GM21515 (cell line): ENCODE measurements at regions not wholly inside any gene's neighbourhood (a gene's known extent, or its start where the extent isn't known, plus 50 kb on each side); places are given as distances from the start of the nearest gene placed in this dataset.
"Not testable (repeated sequence)": the region's sequence is repeated elsewhere in the genome, so short reads cannot be mapped to it uniquely, and the experiment has no call there.

ENCODE experiments used
- ATAC-seq: cut with Tn5 transposase; IDR thresholded peaks from one replicate; pipeline ENCODE4 v1.9.1; 2021; ENCODE audit not compliant: unreplicated experiment

- no peak for ATAC-seq
These were observed 67.6 kb upstream of the NFE2L3 start for GRCh38 chr7:26084418-26084817.

- ATAC-seq, result no peak
These were observed 66.2 kb upstream of the NFE2L3 start for GRCh38 chr7:26085771-26086170.

GRCh38 chr7:26087321-26088091 lies 64.5 kb upstream of the NFE2L3 start:
- no peak for ATAC-seq

GRCh38 chr7:26089469-26089868 lies 62.5 kb upstream of the NFE2L3 start:
- ATAC-seq, result not testable (repeated sequence)

- peak; percentile 55 for ATAC-seq
These were observed 61.0 kb upstream of the NFE2L3 start for GRCh38 chr7:26090927-26091519.

- no peak for ATAC-seq
These were observed 60.1 kb upstream of the NFE2L3 start for GRCh38 chr7:26091933-26092332.

- ATAC-seq, result no peak
These were observed 59.0 kb upstream of the NFE2L3 start for GRCh38 chr7:26093023-26093422.

GRCh38 chr7:26096136-26096535 lies 55.9 kb upstream of the NFE2L3 start:
- ATAC-seq, result no peak

GRCh38 chr7:26097837-26098668 lies 53.9 kb upstream of the NFE2L3 start:
- no peak for ATAC-seq

GRCh38 chr7:26099236-26099635 lies 52.8 kb upstream of the NFE2L3 start:
- no peak for ATAC-seq

- no peak for ATAC-seq
These were observed 51.3 kb upstream of the NFE2L3 start for GRCh38 chr7:26100406-26101339.

GRCh38 chr7:26101361-26102151 lies 50.4 kb upstream of the NFE2L3 start:
- no peak for ATAC-seq

- no peak for ATAC-seq
These were observed 49.8 kb upstream of the NFE2L3 start for GRCh38 chr7:26102176-26102575.
